OCI-LY3 (cell line): ENCODE measurements at regions not wholly inside any gene's neighbourhood (a gene's known extent, or its start where the extent isn't known, plus 50 kb on each side); places are given as distances from the start of the nearest gene placed in this dataset.

Experiments
- CTCF ChIP-seq: fragments of 200-600, 300-600 bp; sonication (generic); IDR thresholded peaks from 2 replicates; pipeline ENCODE4 v1.5.1; 2014; ENCODE audit warnings: antibody characterized with exemption, low read length, low read depth
- EZH2phosphoT487 ChIP-seq: fragments of 200-600 bp; shearing (Covaris generic); IDR thresholded peaks from 2 replicates; pipeline ENCODE4 v1.6.1; 2018; ENCODE audit warnings: antibody characterized with exemption, mixed run types, low read depth

GRCh38 chr3:81041331-81041730 lies 720.1 kb downstream of the GBE1 start:
- TF ChIP-seq CTCF (no peak), EZH2phosphoT487 (no peak)
